HepG2 (cell line): ENCODE measurements at regions not wholly inside any gene's neighbourhood (a gene's known extent, or its start where the extent isn't known, plus 50 kb on each side); places are given as distances from the start of the nearest gene placed in this dataset.

Source experiments
- AGO2 ChIP-seq: fragments of 200-400 bp; formaldehyde crosslinking; optimal IDR thresholded peaks from 2 replicates; pipeline ENCODE3; 2017; ENCODE audit warnings: mild to moderate bottlenecking, low read depth, low read length, moderate library complexity
- CBX1 ChIP-seq: IDR thresholded peaks from one replicate; pipeline ENCODE4 v1.6.1; 2016; ENCODE audit warnings: antibody characterized with exemption, low read depth
- KDM6A ChIP-seq: IDR thresholded peaks from 2 replicates; pipeline ENCODE4 v1.6.1; 2016; ENCODE audit warnings: low read depth
- PLRG1 ChIP-seq: fragments of 450-650 bp; conservative IDR thresholded peaks from 2 replicates; pipeline ENCODE4 v1.6.1; 2016
- SOX5 ChIP-seq: IDR thresholded peaks from 2 replicates; pipeline ENCODE4 v1.6.1; 2016; ENCODE audit warnings: borderline replicate concordance
- SOX6 ChIP-seq, 2 experiments: fragments of 450-650 bp in 1 of 2; sonication (generic) in 1 of 2; formaldehyde crosslinking in 1 of 2; IDR thresholded peaks; 2 replicates each; pipeline versions ENCODE4 v1.4.0 to v1.6.1; 2017 to 2020; ENCODE audit warnings: antibody characterized with exemption in 1 of 2, mild to moderate bottlenecking in 1 of 2, missing genetic modification reagents in 1 of 2
- TCF7L2 ChIP-seq: IDR thresholded peaks from 2 replicates; pipeline ENCODE4 v1.6.1; 2011; ENCODE audit warnings: mild to moderate bottlenecking, low read depth, low read length, moderate library complexity
- U2AF1 ChIP-seq: fragments of 200-400 bp; formaldehyde crosslinking; optimal IDR thresholded peaks from 2 replicates; pipeline ENCODE3; 2017; ENCODE audit warnings: mild to moderate bottlenecking, low read depth, low read length
- ZKSCAN5 ChIP-seq: sonication (generic); formaldehyde crosslinking; IDR thresholded peaks from 2 replicates; pipeline ENCODE4 v1.5.1; 2020; ENCODE audit warnings: mild to moderate bottlenecking, missing genetic modification reagents
- ZNF160 ChIP-seq: sonication (generic); formaldehyde crosslinking; IDR thresholded peaks from 2 replicates; pipeline ENCODE4 v1.8.0; 2022; ENCODE audit warnings: mild to moderate bottlenecking, inconsistent platforms, missing genetic modification reagents
- ZNF839 ChIP-seq: sonication (generic); formaldehyde crosslinking; IDR thresholded peaks from 2 replicates; pipeline ENCODE4 v1.4.0; 2020; ENCODE audit warnings: missing genetic modification reagents, mild to moderate bottlenecking, borderline replicate concordance
- TF ChIP-seq, protein P1 (sequence below): sonication (generic); formaldehyde crosslinking; IDR thresholded peaks from 2 replicates; pipeline ENCODE4 v1.8.0; 2022; ENCODE audit warnings: mild to moderate bottlenecking, missing genetic modification reagents; ENCODE audit not compliant: insufficient replicate concordance
- TF ChIP-seq, protein P2 (sequence below): IDR thresholded peaks from 2 replicates; pipeline ENCODE4 v1.6.1; 2016
- TF ChIP-seq, protein P3 (sequence below): sonication (generic); formaldehyde crosslinking; IDR thresholded peaks from 2 replicates; pipeline ENCODE4 v1.4.0; 2020; ENCODE audit warnings: missing genetic modification reagents, borderline replicate concordance
- TF ChIP-seq, protein P4 (sequence below): sonication (generic); formaldehyde crosslinking; IDR thresholded peaks from 2 replicates; pipeline ENCODE4 v1.4.0; 2020; ENCODE audit warnings: mild to moderate bottlenecking, missing genetic modification reagents
- TF ChIP-seq, protein P5 (sequence below): sonication (generic); formaldehyde crosslinking; IDR thresholded peaks from 2 replicates; pipeline ENCODE4 v1.4.0; 2020; ENCODE audit warnings: missing genetic modification reagents, mild to moderate bottlenecking, borderline replicate concordance
- TF ChIP-seq, protein P6 (sequence below): sonication (generic); formaldehyde crosslinking; IDR thresholded peaks from 2 replicates; pipeline ENCODE4 v1.4.0; 2020; ENCODE audit warnings: missing genetic modification reagents
- TF ChIP-seq, protein P7 (sequence below): sonication (generic); formaldehyde crosslinking; IDR thresholded peaks from 2 replicates; pipeline ENCODE4 v1.8.1; 2023; ENCODE audit warnings: mild to moderate bottlenecking, moderate library complexity, missing genetic modification reagents

DNA sequence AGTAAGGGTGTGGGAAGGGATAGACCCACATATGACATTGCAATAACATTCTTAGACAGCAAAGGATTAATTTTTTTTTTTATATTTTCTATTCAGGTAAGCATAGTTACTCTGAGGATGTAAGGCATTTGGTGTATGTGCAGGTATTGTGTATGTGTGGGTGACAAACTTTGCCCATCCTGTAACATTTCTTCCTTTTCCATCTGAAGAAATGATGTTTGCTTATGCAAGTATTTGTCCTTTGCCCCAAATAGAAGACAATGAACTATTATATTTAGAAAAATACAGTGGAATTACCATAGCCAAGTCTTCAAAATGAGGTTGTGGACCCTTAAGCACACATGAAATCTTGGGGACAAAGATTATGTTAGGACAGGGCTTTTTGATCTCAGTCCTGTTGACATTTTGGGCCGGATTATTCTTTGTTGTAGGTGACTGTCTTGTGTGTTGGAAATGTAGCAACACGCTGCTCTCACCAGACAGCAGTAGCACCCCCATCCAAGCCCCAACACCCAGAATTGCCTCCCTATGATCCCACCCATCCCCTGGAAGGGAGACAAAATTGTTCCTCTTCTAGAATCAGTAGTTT, 1244.7 kb downstream of the STIM2 start (continued):
- TF ChIP-seq KDM6A (CRISPR knock-in tag) = no peak
- TF ChIP-seq, protein P1, sequence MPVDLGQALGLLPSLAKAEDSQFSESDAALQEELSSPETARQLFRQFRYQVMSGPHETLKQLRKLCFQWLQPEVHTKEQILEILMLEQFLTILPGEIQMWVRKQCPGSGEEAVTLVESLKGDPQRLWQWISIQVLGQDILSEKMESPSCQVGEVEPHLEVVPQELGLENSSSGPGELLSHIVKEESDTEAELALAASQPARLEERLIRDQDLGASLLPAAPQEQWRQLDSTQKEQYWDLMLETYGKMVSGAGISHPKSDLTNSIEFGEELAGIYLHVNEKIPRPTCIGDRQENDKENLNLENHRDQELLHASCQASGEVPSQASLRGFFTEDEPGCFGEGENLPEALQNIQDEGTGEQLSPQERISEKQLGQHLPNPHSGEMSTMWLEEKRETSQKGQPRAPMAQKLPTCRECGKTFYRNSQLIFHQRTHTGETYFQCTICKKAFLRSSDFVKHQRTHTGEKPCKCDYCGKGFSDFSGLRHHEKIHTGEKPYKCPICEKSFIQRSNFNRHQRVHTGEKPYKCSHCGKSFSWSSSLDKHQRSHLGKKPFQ (CRISPR knock-in tag) = no peak
- TF ChIP-seq TCF7L2 = 0 out of 2 replicates have a peak, but pooled peaks have one; percentile 28
- TF ChIP-seq ZNF160 (CRISPR knock-in tag) = no peak
- TF ChIP-seq SOX6 (IDR thresholded peaks at IDR 0.05) = no peak
- TF ChIP-seq SOX6 (CRISPR knock-in tag; IDR thresholded peaks at IDR 0.05) = peak; percentile 95
- TF ChIP-seq AGO2 = no peak
- no peak for TF ChIP-seq PLRG1
- no peak for TF ChIP-seq ZKSCAN5 (CRISPR knock-in tag)
- no peak for TF ChIP-seq CBX1
- TF ChIP-seq, protein P2, sequence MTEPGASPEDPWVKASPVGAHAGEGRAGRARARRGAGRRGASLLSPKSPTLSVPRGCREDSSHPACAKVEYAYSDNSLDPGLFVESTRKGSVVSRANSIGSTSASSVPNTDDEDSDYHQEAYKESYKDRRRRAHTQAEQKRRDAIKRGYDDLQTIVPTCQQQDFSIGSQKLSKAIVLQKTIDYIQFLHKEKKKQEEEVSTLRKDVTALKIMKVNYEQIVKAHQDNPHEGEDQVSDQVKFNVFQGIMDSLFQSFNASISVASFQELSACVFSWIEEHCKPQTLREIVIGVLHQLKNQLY (CRISPR knock-in tag) = no peak
- TF ChIP-seq, protein P3, sequence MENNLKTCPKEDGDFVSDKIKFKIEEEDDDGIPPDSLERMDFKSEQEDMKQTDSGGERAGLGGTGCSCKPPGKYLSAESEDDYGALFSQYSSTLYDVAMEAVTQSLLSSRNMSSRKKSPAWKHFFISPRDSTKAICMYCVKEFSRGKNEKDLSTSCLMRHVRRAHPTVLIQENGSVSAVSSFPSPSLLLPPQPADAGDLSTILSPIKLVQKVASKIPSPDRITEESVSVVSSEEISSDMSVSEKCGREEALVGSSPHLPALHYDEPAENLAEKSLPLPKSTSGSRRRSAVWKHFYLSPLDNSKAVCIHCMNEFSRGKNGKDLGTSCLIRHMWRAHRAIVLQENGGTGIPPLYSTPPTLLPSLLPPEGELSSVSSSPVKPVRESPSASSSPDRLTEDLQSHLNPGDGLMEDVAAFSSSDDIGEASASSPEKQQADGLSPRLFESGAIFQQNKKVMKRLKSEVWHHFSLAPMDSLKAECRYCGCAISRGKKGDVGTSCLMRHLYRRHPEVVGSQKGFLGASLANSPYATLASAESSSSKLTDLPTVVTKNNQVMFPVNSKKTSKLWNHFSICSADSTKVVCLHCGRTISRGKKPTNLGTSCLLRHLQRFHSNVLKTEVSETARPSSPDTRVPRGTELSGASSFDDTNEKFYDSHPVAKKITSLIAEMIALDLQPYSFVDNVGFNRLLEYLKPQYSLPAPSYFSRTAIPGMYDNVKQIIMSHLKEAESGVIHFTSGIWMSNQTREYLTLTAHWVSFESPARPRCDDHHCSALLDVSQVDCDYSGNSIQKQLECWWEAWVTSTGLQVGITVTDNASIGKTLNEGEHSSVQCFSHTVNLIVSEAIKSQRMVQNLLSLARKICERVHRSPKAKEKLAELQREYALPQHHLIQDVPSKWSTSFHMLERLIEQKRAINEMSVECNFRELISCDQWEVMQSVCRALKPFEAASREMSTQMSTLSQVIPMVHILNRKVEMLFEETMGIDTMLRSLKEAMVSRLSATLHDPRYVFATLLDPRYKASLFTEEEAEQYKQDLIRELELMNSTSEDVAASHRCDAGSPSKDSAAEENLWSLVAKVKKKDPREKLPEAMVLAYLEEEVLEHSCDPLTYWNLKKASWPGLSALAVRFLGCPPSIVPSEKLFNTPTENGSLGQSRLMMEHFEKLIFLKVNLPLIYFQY = no peak
- TF ChIP-seq, protein P4, sequence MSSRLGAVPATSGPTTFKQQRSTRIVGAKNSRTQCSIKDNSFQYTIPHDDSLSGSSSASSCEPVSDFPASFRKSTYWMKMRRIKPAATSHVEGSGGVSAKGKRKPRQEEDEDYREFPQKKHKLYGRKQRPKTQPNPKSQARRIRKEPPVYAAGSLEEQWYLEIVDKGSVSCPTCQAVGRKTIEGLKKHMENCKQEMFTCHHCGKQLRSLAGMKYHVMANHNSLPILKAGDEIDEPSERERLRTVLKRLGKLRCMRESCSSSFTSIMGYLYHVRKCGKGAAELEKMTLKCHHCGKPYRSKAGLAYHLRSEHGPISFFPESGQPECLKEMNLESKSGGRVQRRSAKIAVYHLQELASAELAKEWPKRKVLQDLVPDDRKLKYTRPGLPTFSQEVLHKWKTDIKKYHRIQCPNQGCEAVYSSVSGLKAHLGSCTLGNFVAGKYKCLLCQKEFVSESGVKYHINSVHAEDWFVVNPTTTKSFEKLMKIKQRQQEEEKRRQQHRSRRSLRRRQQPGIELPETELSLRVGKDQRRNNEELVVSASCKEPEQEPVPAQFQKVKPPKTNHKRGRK (CRISPR knock-in tag) = no peak
- TF ChIP-seq SOX5 (CRISPR knock-in tag) = peak; percentile 79; the same call in 1 of the 2 replicates
- TF ChIP-seq, protein P5, sequence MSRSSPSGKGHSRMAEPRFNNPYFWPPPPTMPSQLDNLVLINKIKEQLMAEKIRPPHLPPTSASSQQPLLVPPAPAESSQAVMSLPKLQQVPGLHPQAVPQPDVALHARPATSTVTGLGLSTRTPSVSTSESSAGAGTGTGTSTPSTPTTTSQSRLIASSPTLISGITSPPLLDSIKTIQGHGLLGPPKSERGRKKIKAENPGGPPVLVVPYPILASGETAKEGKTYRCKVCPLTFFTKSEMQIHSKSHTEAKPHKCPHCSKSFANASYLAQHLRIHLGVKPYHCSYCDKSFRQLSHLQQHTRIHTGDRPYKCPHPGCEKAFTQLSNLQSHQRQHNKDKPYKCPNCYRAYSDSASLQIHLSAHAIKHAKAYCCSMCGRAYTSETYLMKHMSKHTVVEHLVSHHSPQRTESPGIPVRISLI = no peak
- TF ChIP-seq ZNF839 (CRISPR knock-in tag) = no peak
- TF ChIP-seq U2AF1 = no peak
- TF ChIP-seq, protein P6, sequence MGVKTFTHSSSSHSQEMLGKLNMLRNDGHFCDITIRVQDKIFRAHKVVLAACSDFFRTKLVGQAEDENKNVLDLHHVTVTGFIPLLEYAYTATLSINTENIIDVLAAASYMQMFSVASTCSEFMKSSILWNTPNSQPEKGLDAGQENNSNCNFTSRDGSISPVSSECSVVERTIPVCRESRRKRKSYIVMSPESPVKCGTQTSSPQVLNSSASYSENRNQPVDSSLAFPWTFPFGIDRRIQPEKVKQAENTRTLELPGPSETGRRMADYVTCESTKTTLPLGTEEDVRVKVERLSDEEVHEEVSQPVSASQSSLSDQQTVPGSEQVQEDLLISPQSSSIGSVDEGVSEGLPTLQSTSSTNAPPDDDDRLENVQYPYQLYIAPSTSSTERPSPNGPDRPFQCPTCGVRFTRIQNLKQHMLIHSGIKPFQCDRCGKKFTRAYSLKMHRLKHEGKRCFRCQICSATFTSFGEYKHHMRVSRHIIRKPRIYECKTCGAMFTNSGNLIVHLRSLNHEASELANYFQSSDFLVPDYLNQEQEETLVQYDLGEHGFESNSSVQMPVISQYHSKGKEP (CRISPR knock-in tag) = no peak
- TF ChIP-seq, protein P7, sequence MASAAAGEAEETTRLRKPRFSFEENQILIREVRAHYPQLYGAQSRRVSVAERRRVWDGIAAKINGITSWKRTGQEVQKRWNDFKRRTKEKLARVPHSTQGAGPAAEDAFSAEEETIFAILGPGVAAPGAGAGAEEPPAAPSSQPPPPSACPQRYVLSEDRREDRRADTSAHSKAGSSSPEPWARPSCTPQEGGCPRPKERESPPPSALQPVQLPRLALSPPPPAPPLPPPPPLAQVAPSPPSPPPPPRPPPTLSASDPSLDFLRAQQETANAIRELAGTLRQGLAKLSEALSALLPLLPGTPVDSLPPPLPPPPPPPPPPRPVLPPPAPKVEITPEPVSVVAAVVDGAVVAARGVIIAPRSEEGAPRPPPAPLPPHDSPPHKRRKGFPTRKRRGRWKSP (CRISPR knock-in tag) = no peak
